CD4-positive, alpha-beta T cell (primary cell): ENCODE measurements at regions not wholly inside any gene's neighbourhood (a gene's known extent, or its start where the extent isn't known, plus 50 kb on each side); places are given as distances from the start of the nearest gene placed in this dataset.

Source experiments
- ATAC-seq: fragments of 200-7000 bp; cut with Tn5 transposase; one replicate; pipeline ENCODE4 v1.10.0; 2022; ENCODE audit warnings: mild to moderate bottlenecking; ENCODE audit not compliant: poor library complexity
- CTCF ChIA-PET: fragments of 350-600 bp; sonication (Branson Sonifier 250); formaldehyde crosslinking; loops from one replicate; lab custom pipeline; 2021; ENCODE audit warnings: antibody characterized with exemption, inconsistent platforms; lab: Charles Lee
- POLR2A ChIA-PET: fragments of 350-600 bp; sonication (Branson Sonifier 250); formaldehyde crosslinking; loops from one replicate; lab custom pipeline; 2021; ENCODE audit warnings: antibody characterized with exemption, inconsistent platforms; lab: Charles Lee
- DNase-seq, 14 experiments: peaks; one replicate each; pipeline ENCODE4 v3.0.0-alpha.2; 2013 to 2020; ENCODE audit warnings: mixed read lengths in 2 of 14
- H3K27ac ChIP-seq, 2 donors: one replicate each; pipeline versions ENCODE4 v1.5.1 to v1.7.0; 2013; ENCODE audit warnings: low read length in 2 of 2, low read depth in 1 of 2, mild to moderate bottlenecking in 1 of 2
- H3K27me3 ChIP-seq, 2 experiments: 1 replicate in 1 of 2; 2 replicates in 1 of 2; pipeline versions ENCODE4 v1.6.1 to v1.7.0; 2013; ENCODE audit warnings: low read length in 2 of 2, control low read depth in 1 of 2, mild to moderate bottlenecking in 1 of 2, moderate library complexity in 1 of 2; ENCODE audit not compliant: insufficient read depth in 2 of 2, control insufficient read depth in 1 of 2
- H3K36me3 ChIP-seq: one replicate; pipeline ENCODE4 v1.6.1; 2013; ENCODE audit warnings: low read length, control low read depth; ENCODE audit not compliant: insufficient read depth
- H3K4me1 ChIP-seq: one replicate; pipeline ENCODE4 v1.6.1; 2013; ENCODE audit warnings: low read length, control low read depth; ENCODE audit not compliant: insufficient read depth
- H3K4me3 ChIP-seq: one replicate; pipeline ENCODE4 v1.5.1; 2013; ENCODE audit warnings: mild to moderate bottlenecking, low read length, moderate library complexity
- H3K9me3 ChIP-seq, 2 experiments: 1 replicate in 1 of 2; 2 replicates in 1 of 2; pipeline versions ENCODE4 v1.6.1 to v1.7.0; 2013; ENCODE audit warnings: low read length in 2 of 2, mild to moderate bottlenecking in 2 of 2, control low read depth in 1 of 2, moderate library complexity in 1 of 2; ENCODE audit not compliant: control insufficient read depth in 1 of 2, insufficient read depth in 1 of 2
- H3K27ac Mint-ChIP-seq: one replicate; pipeline ENCODE4 v1.8.0; 2020; ENCODE audit warnings: mixed read lengths
- H3K27me3 Mint-ChIP-seq: one replicate; pipeline ENCODE4 v1.8.0; 2021; ENCODE audit warnings: mixed read lengths
- H3K36me3 Mint-ChIP-seq: one replicate; pipeline ENCODE4 v1.8.0; 2021; ENCODE audit warnings: low read depth, mixed read lengths
- H3K4me1 Mint-ChIP-seq: one replicate; pipeline ENCODE4 v1.8.0; 2021; ENCODE audit warnings: low read depth, mixed read lengths
- H3K4me3 Mint-ChIP-seq: one replicate; pipeline ENCODE4 v1.8.0; 2020; ENCODE audit warnings: mild to moderate bottlenecking, mixed read lengths
- H3K9me3 Mint-ChIP-seq: one replicate; pipeline ENCODE4 v1.8.0; 2020; ENCODE audit warnings: mixed read lengths
- CTCF ChIP-seq: fragments of 200-600 bp; IDR thresholded peaks from one replicate; pipeline ENCODE4 v1.8.0; 2022; ENCODE audit warnings: antibody characterized with exemption, mild to moderate bottlenecking
- intact Hi-C, 2 experiments: fragments of 100-400 bp; cut with DNase I in 1 of 2; cut with micrococcal nuclease in 1 of 2; formaldehyde crosslinking; loops; one replicate each; pipeline versions ENCODE4 v1.15.1 to v1.9.0; 2023 to 2025; cut with DNase I, micrococcal nuclease

- Histone ChIP-seq H3K9me3 (peaks cover 0 to 21% of the 10 kb centered on the region in 2 experiments), H3K27me3 (no peaks in the 10 kb centered on the region), H3K4me1 (no peaks in the 10 kb centered on the region), H3K4me3 (no peak overlapping the region), H3K36me3 (no peaks in the 10 kb centered on the region), H3K27ac (no peak overlapping the region)
- ATAC-seq (no peak), DNase-seq (no peak)
- Mint-ChIP-seq H3K4me3 (no peak overlapping the region), H3K27me3 (no peaks in the 10 kb centered on the region), H3K9me3 (no peaks in the 10 kb centered on the region), H3K36me3 (no peaks in the 10 kb centered on the region), H3K4me1 (no peaks in the 10 kb centered on the region), H3K27ac (no peak overlapping the region)
- CTCF ChIA-PET: no interaction called here
- no peak for TF ChIP-seq CTCF
- POLR2A ChIA-PET: no interaction called here
- intact Hi-C loops: no loop called here
Measured at GRCh38 chr18:78922856-78923255, 56.8 kb upstream of the SALL3 start.

GRCh38 chr18:78924301-78924700 is 55.3 kb upstream of the SALL3 start:
- TF ChIP-seq CTCF: no peak
- ATAC-seq (no peak), DNase-seq (no peak)
- no peak overlapping the region for H3K27ac Mint-ChIP-seq
- Histone ChIP-seq H3K36me3 (no peaks in the 10 kb centered on the region), H3K27me3 (no peaks in the 10 kb centered on the region), H3K4me1 (no peaks in the 10 kb centered on the region), H3K4me3 (no peak overlapping the region), H3K9me3 (peaks cover 0 to 21% of the 10 kb centered on the region in 2 experiments), H3K27ac (no peak overlapping the region)
- no peaks in the 10 kb centered on the region for H3K4me1 Mint-ChIP-seq
- POLR2A ChIA-PET: no interaction called here
- no peaks in the 10 kb centered on the region for H3K27me3 Mint-ChIP-seq
- CTCF ChIA-PET: no interaction called here
- no peak overlapping the region for H3K4me3 Mint-ChIP-seq
- intact Hi-C loops: no loop called here
- H3K36me3 Mint-ChIP-seq: no peaks in the 10 kb centered on the region
- H3K9me3 Mint-ChIP-seq: no peaks in the 10 kb centered on the region

- Histone ChIP-seq H3K9me3 (peaks cover 0 to 24% of the 10 kb centered on the region in 2 experiments), H3K27me3 (no peaks in the 10 kb centered on the region), H3K4me1 (no peaks in the 10 kb centered on the region), H3K27ac (no peak overlapping the region), H3K4me3 (no peak overlapping the region), H3K36me3 (no peaks in the 10 kb centered on the region)
- H3K9me3 Mint-ChIP-seq: no peaks in the 10 kb centered on the region
- H3K27me3 Mint-ChIP-seq: no peaks in the 10 kb centered on the region
- ChIA-PET POLR2A (no interaction called here), CTCF (no interaction called here)
- no peaks in the 10 kb centered on the region for H3K4me1 Mint-ChIP-seq
- H3K36me3 Mint-ChIP-seq: no peaks in the 10 kb centered on the region
- intact Hi-C loops: no loop called here
- no peak overlapping the region for H3K4me3 Mint-ChIP-seq
- no peak overlapping the region for H3K27ac Mint-ChIP-seq
- TF ChIP-seq CTCF: no peak
- no peak for DNase-seq
- ATAC-seq: no peak
Measured at GRCh38 chr18:78924786-78925540, 54.7 kb upstream of the SALL3 start.
